GM23338 (cell line): ENCODE measurements at regions not wholly inside any gene's neighbourhood (a gene's known extent, or its start where the extent isn't known, plus 50 kb on each side); places are given as distances from the start of the nearest gene placed in this dataset.

Experiments used
- ATAC-seq: fragments of 200-7000 bp; cut with Tn5 transposase; 3 replicates; pipeline ENCODE4 v1.9.1; 2020
- DNase-seq: peaks from one replicate; pipeline ENCODE4 v3.0.0-alpha.2; 2015; ENCODE audit warnings: low spot score
- H2AFZ ChIP-seq: fragments of 200-600 bp; sonication (generic); 2 replicates; pipeline ENCODE4 v1.8.0; 2016; ENCODE audit warnings: antibody characterized with exemption, mild to moderate bottlenecking, moderate library complexity
- H3F3A ChIP-seq: fragments of 200-600 bp; sonication (generic); replicated peaks from 2 replicates; pipeline ENCODE4 v1.8.0; 2017; ENCODE audit warnings: antibody characterized with exemption, mixed run types, low read depth
- H3K27ac ChIP-seq: fragments of 200-600 bp; sonication (generic); 2 replicates; pipeline ENCODE4 v1.6.1; 2016; ENCODE audit warnings: low read depth
- H3K27me3 ChIP-seq: fragments of 200-600 bp; sonication (generic); 2 replicates; pipeline ENCODE4 v1.8.0; 2016; ENCODE audit warnings: mild to moderate bottlenecking, mixed run types, moderate library complexity; ENCODE audit not compliant: insufficient read depth
- H3K36me3 ChIP-seq: fragments of 200-600 bp; sonication (generic); 2 replicates; pipeline ENCODE4 v1.8.0; 2016; ENCODE audit warnings: mild to moderate bottlenecking; ENCODE audit not compliant: insufficient read depth
- H3K4me1 ChIP-seq: fragments of 200-600 bp; sonication (generic); 2 replicates; pipeline ENCODE4 v1.8.0; 2016; ENCODE audit warnings: mild to moderate bottlenecking, moderate library complexity; ENCODE audit not compliant: insufficient read depth
- H3K4me2 ChIP-seq: fragments of 200-600 bp; sonication (generic); 2 replicates; pipeline ENCODE4 v1.7.1; 2017; ENCODE audit warnings: mixed run types
- H3K4me3 ChIP-seq: fragments of 200-600 bp; sonication (generic); 2 replicates; pipeline ENCODE4 v1.6.1; 2016; ENCODE audit warnings: mixed run types
- H3K79me2 ChIP-seq: fragments of 200-600 bp; sonication (generic); replicated peaks from 2 replicates; pipeline ENCODE4 v1.8.0; 2017; ENCODE audit warnings: mild to moderate bottlenecking; ENCODE audit not compliant: insufficient read depth
- H3K9me2 ChIP-seq: fragments of 200-600 bp; sonication (generic); 2 replicates; pipeline ENCODE4 v1.8.0; 2017; ENCODE audit not compliant: insufficient read depth
- H4K20me1 ChIP-seq: fragments of 200-600 bp; sonication (generic); replicated peaks from 2 replicates; pipeline ENCODE4 v1.8.0; 2017; ENCODE audit warnings: mild to moderate bottlenecking; ENCODE audit not compliant: insufficient read depth
- H3K27ac Mint-ChIP-seq: 2 replicates; pipeline ENCODE4 v1.8.0; 2020; ENCODE audit warnings: inconsistent platforms, mild to moderate bottlenecking, moderate library complexity, mixed read lengths
- H3K27me3 Mint-ChIP-seq: 3 replicates; pipeline ENCODE4 v1.8.0; 2022; ENCODE audit warnings: low read depth, mild to moderate bottlenecking, moderate library complexity, mixed read lengths, inconsistent platforms; ENCODE audit not compliant: insufficient read depth, poor library complexity
- H3K36me3 Mint-ChIP-seq: 3 replicates; pipeline ENCODE4 v1.8.0; 2021; ENCODE audit warnings: low read depth, mild to moderate bottlenecking, inconsistent platforms, moderate library complexity, mixed read lengths
- H3K4me1 Mint-ChIP-seq: 3 replicates; pipeline ENCODE4 v1.8.0; 2020; ENCODE audit warnings: mild to moderate bottlenecking, inconsistent platforms, mixed read lengths
- H3K4me3 Mint-ChIP-seq: 3 replicates; pipeline ENCODE4 v1.8.0; 2021; ENCODE audit warnings: moderate library complexity, mild to moderate bottlenecking, inconsistent platforms, mixed read lengths
- H3K9me3 Mint-ChIP-seq: 3 replicates; pipeline ENCODE4 v1.8.0; 2020; ENCODE audit warnings: moderate library complexity, mild to moderate bottlenecking, inconsistent platforms, mixed read lengths
- CREB1 ChIP-seq: fragments of 250-450 bp; sonication (Bioruptor Pico); IDR thresholded peaks from 2 replicates; pipeline ENCODE4 v1.5.0; 2020; ENCODE audit warnings: low read depth, mild to moderate bottlenecking, moderate library complexity
- EZH2 ChIP-seq: fragments of 200-600 bp; sonication (generic); IDR thresholded peaks from one replicate; pipeline ENCODE4 v1.8.0; 2017; ENCODE audit warnings: antibody characterized with exemption, mild to moderate bottlenecking, low read depth; ENCODE audit not compliant: unreplicated experiment
- EZH2phosphoT487 ChIP-seq: fragments of 200-600 bp; sonication (generic); IDR thresholded peaks from one replicate; pipeline ENCODE4 v1.8.1; 2018; ENCODE audit warnings: antibody characterized with exemption; ENCODE audit not compliant: unreplicated experiment
- JUNB ChIP-seq: IDR thresholded peaks from one replicate; pipeline ENCODE4 v1.6.1; 2016; ENCODE audit warnings: antibody characterized with exemption; ENCODE audit not compliant: unreplicated experiment
- NANOG ChIP-seq: IDR thresholded peaks from 2 replicates; pipeline ENCODE4 v1.6.1; 2016; ENCODE audit warnings: antibody characterized with exemption, borderline replicate concordance
- POLR2AphosphoS5 ChIP-seq: IDR thresholded peaks from 2 replicates; pipeline ENCODE4 v1.6.1; 2016; ENCODE audit warnings: antibody characterized with exemption, low read depth
- STAT1 ChIP-seq: IDR thresholded peaks from one replicate; pipeline ENCODE4 v1.6.1; 2016; ENCODE audit warnings: antibody characterized with exemption; ENCODE audit not compliant: unreplicated experiment
- ZNF114 ChIP-seq: fragments of 250-450 bp; sonication (Bioruptor Pico); IDR thresholded peaks from 2 replicates; pipeline ENCODE4 v1.5.0; 2020; ENCODE audit warnings: mild to moderate bottlenecking, moderate library complexity
- ZNF331 ChIP-seq: fragments of 250-450 bp; sonication (Bioruptor Pico); IDR thresholded peaks from 2 replicates; pipeline ENCODE4 v1.5.0; 2020; ENCODE audit warnings: low read depth, mild to moderate bottlenecking, moderate library complexity
- TF ChIP-seq, protein P1 (sequence below), 2 experiments: fragments of 200-600 bp in 1 of 2; sonication (generic) in 1 of 2; conservative IDR thresholded peaks; 2 replicates each; pipeline versions ENCODE4 v1.5.1 to v1.6.1; 2016 to 2017; ENCODE audit warnings: antibody characterized with exemption in 2 of 2, low read depth in 2 of 2, mild to moderate bottlenecking in 2 of 2, moderate library complexity in 1 of 2
- TF ChIP-seq, protein P2 (sequence below): fragments of 250-450 bp; sonication (Bioruptor Pico); IDR thresholded peaks from 2 replicates; pipeline ENCODE4 v1.5.0; 2020; ENCODE audit warnings: mild to moderate bottlenecking, moderate library complexity
- TF ChIP-seq, protein P3 (sequence below): IDR thresholded peaks from 2 replicates; pipeline ENCODE4 v1.6.1; 2016; ENCODE audit warnings: antibody characterized with exemption

DNA sequence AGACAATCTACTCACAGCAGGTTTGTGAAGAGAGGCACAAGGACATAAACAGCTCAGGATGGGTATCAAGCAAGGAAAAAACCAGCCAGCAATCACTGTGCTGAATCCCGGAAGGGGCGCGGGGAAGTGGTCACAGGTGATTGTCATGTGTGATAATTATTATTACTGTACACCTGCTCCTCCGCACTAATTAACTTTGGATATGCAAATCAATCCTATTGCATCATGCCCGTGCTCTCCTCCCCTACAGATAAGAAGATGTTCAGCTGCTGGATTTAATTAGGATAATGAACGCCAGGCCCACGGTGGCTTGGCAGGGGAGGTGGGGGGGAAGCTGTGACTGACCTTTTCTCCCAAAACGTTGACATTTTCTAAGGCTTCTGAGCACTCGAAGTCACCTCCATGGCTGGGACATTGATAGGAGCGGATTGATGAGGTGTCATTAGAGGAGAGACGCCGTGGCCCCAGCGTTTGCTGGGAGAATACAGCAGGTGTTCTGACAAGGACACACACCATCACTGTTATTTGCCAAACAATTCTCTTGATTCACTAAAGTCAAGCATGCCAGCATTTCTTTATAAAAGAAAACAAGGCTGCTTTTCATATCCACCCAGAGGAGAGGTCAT lies 160.3 kb upstream of the VRK2 start (continued):
- TF ChIP-seq, protein P1, sequence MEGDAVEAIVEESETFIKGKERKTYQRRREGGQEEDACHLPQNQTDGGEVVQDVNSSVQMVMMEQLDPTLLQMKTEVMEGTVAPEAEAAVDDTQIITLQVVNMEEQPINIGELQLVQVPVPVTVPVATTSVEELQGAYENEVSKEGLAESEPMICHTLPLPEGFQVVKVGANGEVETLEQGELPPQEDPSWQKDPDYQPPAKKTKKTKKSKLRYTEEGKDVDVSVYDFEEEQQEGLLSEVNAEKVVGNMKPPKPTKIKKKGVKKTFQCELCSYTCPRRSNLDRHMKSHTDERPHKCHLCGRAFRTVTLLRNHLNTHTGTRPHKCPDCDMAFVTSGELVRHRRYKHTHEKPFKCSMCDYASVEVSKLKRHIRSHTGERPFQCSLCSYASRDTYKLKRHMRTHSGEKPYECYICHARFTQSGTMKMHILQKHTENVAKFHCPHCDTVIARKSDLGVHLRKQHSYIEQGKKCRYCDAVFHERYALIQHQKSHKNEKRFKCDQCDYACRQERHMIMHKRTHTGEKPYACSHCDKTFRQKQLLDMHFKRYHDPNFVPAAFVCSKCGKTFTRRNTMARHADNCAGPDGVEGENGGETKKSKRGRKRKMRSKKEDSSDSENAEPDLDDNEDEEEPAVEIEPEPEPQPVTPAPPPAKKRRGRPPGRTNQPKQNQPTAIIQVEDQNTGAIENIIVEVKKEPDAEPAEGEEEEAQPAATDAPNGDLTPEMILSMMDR (conservative IDR thresholded peaks at IDR 0.05; ENCODE audit: low read depth in 2 of 2) = no peak
- TF ChIP-seq CREB1 (CRISPR knock-in tag) (no peak), EZH2phosphoT487 (no peak), EZH2 (no peak), NANOG (no peak)

DNA sequence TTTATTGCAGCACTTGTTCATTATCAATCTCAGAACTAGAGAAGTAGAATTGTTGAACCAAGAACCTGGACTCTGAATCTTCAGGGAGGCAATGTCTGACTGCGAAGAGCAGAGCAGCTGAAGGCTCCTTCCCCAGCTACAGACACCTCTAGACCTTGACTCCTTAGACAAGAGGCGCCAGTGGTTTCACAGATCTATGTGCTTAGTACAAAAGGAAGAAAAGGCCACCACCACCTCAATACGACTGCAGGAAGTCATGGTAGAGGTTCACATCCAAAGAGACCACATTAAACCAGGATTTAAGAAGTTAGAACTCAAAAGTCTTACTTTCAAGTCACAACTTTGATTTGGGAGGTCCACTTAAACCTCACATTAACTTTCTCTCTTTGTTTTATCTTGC lies 158.1 kb upstream of the VRK2 start:
- ATAC-seq (no peak), DNase-seq (no peak)
- Histone ChIP-seq H3K36me3 (no peaks in the 10 kb centered on the region), H3K79me2 (no peaks in the 10 kb centered on the region), H3F3A (no peaks in the 10 kb centered on the region), H3K27me3 (no peaks in the 10 kb centered on the region), H3K4me2 (no peak overlapping the region), H3K9me2 (no peaks in the 10 kb centered on the region), H2AFZ (peak overlapping the region; percentile 15; the same call in 1 of the 2 replicates), H3K27ac (no peak overlapping the region), H3K4me3 (no peak overlapping the region), H3K4me1 (0 out of 2 replicates have a peak, but pooled peaks cover 4% of the 10 kb centered on the region), H4K20me1 (no peaks in the 10 kb centered on the region)
- Mint-ChIP-seq H3K4me1 (peaks cover 3% of the 10 kb centered on the region; the same call in 2 of the 3 replicates), H3K27ac (no peak overlapping the region), H3K27me3 (no peaks in the 10 kb centered on the region), H3K4me3 (no peak overlapping the region), H3K9me3 (no peaks in the 10 kb centered on the region), H3K36me3 (no peaks in the 10 kb centered on the region)
- no peak for TF ChIP-seq JUNB
- no peak for TF ChIP-seq ZNF331
- TF ChIP-seq POLR2AphosphoS5 = no peak
- TF ChIP-seq, protein P2, sequence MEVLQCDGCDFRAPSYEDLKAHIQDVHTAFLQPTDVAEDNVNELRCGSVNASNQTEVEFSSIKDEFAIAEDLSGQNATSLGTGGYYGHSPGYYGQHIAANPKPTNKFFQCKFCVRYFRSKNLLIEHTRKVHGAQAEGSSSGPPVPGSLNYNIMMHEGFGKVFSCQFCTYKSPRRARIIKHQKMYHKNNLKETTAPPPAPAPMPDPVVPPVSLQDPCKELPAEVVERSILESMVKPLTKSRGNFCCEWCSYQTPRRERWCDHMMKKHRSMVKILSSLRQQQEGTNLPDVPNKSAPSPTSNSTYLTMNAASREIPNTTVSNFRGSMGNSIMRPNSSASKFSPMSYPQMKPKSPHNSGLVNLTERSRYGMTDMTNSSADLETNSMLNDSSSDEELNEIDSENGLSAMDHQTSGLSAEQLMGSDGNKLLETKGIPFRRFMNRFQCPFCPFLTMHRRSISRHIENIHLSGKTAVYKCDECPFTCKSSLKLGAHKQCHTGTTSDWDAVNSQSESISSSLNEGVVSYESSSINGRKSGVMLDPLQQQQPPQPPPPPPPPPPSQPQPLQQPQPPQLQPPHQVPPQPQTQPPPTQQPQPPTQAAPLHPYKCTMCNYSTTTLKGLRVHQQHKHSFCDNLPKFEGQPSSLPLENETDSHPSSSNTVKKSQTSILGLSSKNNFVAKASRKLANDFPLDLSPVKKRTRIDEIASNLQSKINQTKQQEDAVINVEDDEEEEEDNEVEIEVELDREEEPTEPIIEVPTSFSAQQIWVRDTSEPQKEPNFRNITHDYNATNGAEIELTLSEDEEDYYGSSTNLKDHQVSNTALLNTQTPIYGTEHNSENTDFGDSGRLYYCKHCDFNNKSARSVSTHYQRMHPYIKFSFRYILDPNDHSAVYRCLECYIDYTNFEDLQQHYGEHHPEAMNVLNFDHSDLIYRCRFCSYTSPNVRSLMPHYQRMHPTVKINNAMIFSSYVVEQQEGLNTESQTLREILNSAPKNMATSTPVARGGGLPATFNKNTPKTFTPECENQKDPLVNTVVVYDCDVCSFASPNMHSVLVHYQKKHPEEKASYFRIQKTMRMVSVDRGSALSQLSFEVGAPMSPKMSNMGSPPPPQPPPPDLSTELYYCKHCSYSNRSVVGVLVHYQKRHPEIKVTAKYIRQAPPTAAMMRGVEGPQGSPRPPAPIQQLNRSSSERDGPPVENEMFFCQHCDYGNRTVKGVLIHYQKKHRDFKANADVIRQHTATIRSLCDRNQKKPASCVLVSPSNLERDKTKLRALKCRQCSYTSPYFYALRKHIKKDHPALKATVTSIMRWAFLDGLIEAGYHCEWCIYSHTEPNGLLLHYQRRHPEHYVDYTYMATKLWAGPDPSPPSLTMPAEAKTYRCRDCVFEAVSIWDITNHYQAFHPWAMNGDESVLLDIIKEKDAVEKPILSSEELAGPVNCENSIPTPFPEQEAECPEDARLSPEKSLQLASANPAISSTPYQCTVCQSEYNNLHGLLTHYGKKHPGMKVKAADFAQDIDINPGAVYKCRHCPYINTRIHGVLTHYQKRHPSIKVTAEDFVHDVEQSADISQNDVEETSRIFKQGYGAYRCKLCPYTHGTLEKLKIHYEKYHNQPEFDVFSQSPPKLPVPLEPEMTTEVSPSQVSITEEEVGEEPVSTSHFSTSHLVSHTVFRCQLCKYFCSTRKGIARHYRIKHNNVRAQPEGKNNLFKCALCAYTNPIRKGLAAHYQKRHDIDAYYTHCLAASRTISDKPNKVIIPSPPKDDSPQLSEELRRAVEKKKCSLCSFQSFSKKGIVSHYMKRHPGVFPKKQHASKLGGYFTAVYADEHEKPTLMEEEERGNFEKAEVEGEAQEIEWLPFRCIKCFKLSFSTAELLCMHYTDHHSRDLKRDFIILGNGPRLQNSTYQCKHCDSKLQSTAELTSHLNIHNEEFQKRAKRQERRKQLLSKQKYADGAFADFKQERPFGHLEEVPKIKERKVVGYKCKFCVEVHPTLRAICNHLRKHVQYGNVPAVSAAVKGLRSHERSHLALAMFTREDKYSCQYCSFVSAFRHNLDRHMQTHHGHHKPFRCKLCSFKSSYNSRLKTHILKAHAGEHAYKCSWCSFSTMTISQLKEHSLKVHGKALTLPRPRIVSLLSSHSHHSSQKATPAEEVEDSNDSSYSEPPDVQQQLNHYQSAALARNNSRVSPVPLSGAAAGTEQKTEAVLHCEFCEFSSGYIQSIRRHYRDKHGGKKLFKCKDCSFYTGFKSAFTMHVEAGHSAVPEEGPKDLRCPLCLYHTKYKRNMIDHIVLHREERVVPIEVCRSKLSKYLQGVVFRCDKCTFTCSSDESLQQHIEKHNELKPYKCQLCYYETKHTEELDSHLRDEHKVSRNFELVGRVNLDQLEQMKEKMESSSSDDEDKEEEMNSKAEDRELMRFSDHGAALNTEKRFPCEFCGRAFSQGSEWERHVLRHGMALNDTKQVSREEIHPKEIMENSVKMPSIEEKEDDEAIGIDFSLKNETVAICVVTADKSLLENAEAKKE = no peak
- no peak for TF ChIP-seq EZH2
- no peak for TF ChIP-seq STAT1
- no peak for TF ChIP-seq NANOG
- TF ChIP-seq, protein P3, sequence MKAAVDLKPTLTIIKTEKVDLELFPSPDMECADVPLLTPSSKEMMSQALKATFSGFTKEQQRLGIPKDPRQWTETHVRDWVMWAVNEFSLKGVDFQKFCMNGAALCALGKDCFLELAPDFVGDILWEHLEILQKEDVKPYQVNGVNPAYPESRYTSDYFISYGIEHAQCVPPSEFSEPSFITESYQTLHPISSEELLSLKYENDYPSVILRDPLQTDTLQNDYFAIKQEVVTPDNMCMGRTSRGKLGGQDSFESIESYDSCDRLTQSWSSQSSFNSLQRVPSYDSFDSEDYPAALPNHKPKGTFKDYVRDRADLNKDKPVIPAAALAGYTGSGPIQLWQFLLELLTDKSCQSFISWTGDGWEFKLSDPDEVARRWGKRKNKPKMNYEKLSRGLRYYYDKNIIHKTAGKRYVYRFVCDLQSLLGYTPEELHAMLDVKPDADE = no peak
- TF ChIP-seq CREB1 (CRISPR knock-in tag) = no peak
- TF ChIP-seq ZNF114 (CRISPR knock-in tag) = no peak
- no peak for TF ChIP-seq EZH2phosphoT487
